Hematopoietic multipotent progenitor cell treated with erythropoietin and hydrocortisone succinate and interleukin-3 and kit ligand, for 17 days (in vitro differentiated cells): ENCODE measurements at regions not wholly inside any gene's neighbourhood (a gene's known extent, or its start where the extent isn't known, plus 50 kb on each side); places are given as distances from the start of the nearest gene placed in this dataset.

Source experiments
- DNase-seq: peaks from one replicate; pipeline ENCODE4 v3.0.0-alpha.2; 2015; ENCODE audit warnings: low spot score

- DNase-seq = no peak
Measured at GRCh38 chr16:86089991-86090390, 191.0 kb downstream of the IRF8 start.

- no peak for DNase-seq
Measured at GRCh38 chr16:86090461-86091170, 191.7 kb downstream of the IRF8 start.

GRCh38 chr16:86091976-86092375, 193.0 kb downstream of the IRF8 start:
- DNase-seq = no peak

- no peak for DNase-seq
Measured at GRCh38 chr16:86092586-86093480, 193.9 kb downstream of the IRF8 start.

GRCh38 chr16:86093801-86094750, 195.1 kb downstream of the IRF8 start:
- DNase-seq = no peak

- no peak for DNase-seq
Measured at GRCh38 chr16:86095131-86095752, 196.3 kb downstream of the IRF8 start.

- no peak for DNase-seq
Measured at GRCh38 chr16:86095906-86096485, 197.0 kb downstream of the IRF8 start.

- DNase-seq = no peak
Measured at GRCh38 chr16:86096850-86097249, 197.9 kb downstream of the IRF8 start.

- DNase-seq = no peak
Measured at GRCh38 chr16:86099326-86099725, 200.4 kb downstream of the IRF8 start.

- no peak for DNase-seq
Measured at GRCh38 chr16:86100205-86101136, 201.5 kb downstream of the IRF8 start.

- no peak for DNase-seq
Measured at GRCh38 chr16:86101137-86101896, 202.4 kb downstream of the IRF8 start.

GRCh38 chr16:86101897-86102157, 202.9 kb downstream of the IRF8 start:
- no peak for DNase-seq

GRCh38 chr16:86103320-86103719, 204.4 kb downstream of the IRF8 start:
- DNase-seq = no peak

- DNase-seq = no peak
Measured at GRCh38 chr16:86104537-86105048, 205.6 kb downstream of the IRF8 start.

- DNase-seq = no peak
Measured at GRCh38 chr16:86107215-86107825, 208.4 kb downstream of the IRF8 start.

GRCh38 chr16:86108062-86108461, 209.1 kb downstream of the IRF8 start:
- DNase-seq = no peak

GRCh38 chr16:86110134-86110533, 211.2 kb downstream of the IRF8 start:
- no peak for DNase-seq

- no peak for DNase-seq
Measured at GRCh38 chr16:86110726-86111125, 211.8 kb downstream of the IRF8 start.

- DNase-seq = no peak
Measured at GRCh38 chr16:86112178-86112577, 213.2 kb downstream of the IRF8 start.
